Chondrocyte (in vitro differentiated cells): ENCODE measurements at regions not wholly inside any gene's neighbourhood (a gene's known extent, or its start where the extent isn't known, plus 50 kb on each side); places are given as distances from the start of the nearest gene placed in this dataset.

Experiments
- DNase-seq: peaks from one replicate; pipeline ENCODE4 v3.0.0; 2021; ENCODE audit warnings: mixed read lengths, low spot score
- H3K27ac Mint-ChIP-seq: one replicate; pipeline ENCODE4 v1.8.0; 2021; ENCODE audit warnings: mild to moderate bottlenecking, moderate library complexity, mixed read lengths; ENCODE audit not compliant: unreplicated experiment
- H3K27me3 Mint-ChIP-seq: 2 replicates; pipeline ENCODE4 v1.8.0; 2021; ENCODE audit warnings: low read depth, mixed read lengths
- H3K36me3 Mint-ChIP-seq: 2 replicates; pipeline ENCODE4 v1.8.0; 2021; ENCODE audit warnings: low read depth, mixed read lengths
- H3K4me1 Mint-ChIP-seq: 2 replicates; pipeline ENCODE4 v1.8.0; 2021; ENCODE audit warnings: low read depth, mild to moderate bottlenecking, mixed read lengths
- H3K4me3 Mint-ChIP-seq: one replicate; pipeline ENCODE4 v1.8.0; 2021; ENCODE audit warnings: mild to moderate bottlenecking, moderate library complexity, mixed read lengths; ENCODE audit not compliant: unreplicated experiment
- H3K9me3 Mint-ChIP-seq: 2 replicates; pipeline ENCODE4 v1.8.0; 2021; ENCODE audit warnings: low read depth, mixed read lengths
- TF ChIP-seq, protein P1 (sequence below): fragments of 200-600 bp; sonication (generic); IDR thresholded peaks from 2 replicates; pipeline ENCODE4 v1.5.0; 2021; ENCODE audit warnings: antibody characterized with exemption, mild to moderate bottlenecking, moderate library complexity

DNA sequence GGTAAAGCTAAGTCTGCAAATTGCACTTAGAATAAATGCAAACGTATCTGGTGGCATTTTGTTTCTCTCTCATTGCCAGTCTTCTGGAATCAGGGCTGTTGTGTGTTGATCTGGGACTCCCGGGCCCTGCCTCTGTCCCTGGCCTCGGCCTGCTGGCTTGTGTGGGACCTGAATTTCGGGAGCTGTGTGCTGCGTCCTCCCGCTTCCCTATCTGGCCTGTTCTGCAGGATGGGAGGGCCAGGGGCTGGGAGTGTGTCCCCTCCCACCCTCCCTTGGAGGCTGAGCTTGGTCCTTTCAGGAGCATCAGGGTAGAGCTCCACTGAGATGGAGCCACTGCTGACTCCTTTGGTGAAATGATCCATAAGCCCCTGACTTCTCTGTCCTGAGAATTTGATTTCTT is 118.5 kb downstream of the ACKR3 start:
- no peak for DNase-seq
- no peak overlapping the region for H3K27ac Mint-ChIP-seq
- H3K27me3 Mint-ChIP-seq: no peaks in the 10 kb centered on the region
- H3K9me3 Mint-ChIP-seq: no peaks in the 10 kb centered on the region
- H3K4me1 Mint-ChIP-seq: peaks cover 57% of the 10 kb centered on the region
- H3K36me3 Mint-ChIP-seq: no peaks in the 10 kb centered on the region
- TF ChIP-seq, protein P1, sequence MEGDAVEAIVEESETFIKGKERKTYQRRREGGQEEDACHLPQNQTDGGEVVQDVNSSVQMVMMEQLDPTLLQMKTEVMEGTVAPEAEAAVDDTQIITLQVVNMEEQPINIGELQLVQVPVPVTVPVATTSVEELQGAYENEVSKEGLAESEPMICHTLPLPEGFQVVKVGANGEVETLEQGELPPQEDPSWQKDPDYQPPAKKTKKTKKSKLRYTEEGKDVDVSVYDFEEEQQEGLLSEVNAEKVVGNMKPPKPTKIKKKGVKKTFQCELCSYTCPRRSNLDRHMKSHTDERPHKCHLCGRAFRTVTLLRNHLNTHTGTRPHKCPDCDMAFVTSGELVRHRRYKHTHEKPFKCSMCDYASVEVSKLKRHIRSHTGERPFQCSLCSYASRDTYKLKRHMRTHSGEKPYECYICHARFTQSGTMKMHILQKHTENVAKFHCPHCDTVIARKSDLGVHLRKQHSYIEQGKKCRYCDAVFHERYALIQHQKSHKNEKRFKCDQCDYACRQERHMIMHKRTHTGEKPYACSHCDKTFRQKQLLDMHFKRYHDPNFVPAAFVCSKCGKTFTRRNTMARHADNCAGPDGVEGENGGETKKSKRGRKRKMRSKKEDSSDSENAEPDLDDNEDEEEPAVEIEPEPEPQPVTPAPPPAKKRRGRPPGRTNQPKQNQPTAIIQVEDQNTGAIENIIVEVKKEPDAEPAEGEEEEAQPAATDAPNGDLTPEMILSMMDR: no peak
- H3K4me3 Mint-ChIP-seq: no peak overlapping the region

DNA sequence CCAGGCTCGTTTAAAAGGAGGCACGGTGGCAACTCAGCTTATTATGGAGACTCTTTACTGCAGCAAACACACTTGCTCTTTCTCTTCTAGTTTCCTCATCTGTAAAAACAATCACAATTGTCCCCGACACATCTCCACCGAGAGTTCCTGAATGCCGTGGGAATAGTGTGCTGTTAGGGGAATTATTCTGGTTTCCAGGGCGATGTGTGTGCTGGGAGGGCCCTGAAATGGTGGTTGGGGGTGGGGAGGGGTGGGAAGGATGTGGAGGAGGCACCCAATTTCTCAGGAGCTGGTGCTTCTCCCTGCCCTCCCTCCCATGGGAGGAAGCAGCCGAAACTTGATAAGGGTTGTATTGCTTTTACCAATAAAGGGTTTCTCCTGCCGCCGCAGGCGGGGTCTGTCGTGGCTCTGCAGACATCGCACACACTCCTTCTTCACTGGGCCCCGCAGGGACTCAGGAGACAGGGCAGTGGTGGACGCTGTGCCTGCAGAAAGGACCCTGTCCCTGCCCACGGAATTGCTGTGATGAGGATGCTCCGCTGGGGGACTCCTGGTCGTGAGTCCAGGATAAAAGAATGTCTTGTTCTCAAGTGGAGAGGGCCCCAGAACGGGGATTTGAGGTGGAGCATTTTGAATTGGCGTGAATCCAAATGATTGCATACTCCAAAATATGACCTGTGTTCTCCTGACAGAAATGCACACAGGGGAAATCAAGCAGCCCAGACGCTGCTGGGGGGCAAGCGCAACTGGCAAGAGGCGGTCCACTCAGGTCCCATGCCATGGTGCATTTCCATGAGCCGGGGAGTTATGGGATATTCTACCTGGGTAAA is 119.2 kb downstream of the ACKR3 start:
- TF ChIP-seq, protein P1: no peak
- Mint-ChIP-seq H3K9me3 (no peaks in the 10 kb centered on the region), H3K4me1 (peaks cover 64% of the 10 kb centered on the region), H3K4me3 (no peak overlapping the region), H3K36me3 (no peaks in the 10 kb centered on the region), H3K27ac (no peak overlapping the region), H3K27me3 (no peaks in the 10 kb centered on the region)
- no peak for DNase-seq

DNA sequence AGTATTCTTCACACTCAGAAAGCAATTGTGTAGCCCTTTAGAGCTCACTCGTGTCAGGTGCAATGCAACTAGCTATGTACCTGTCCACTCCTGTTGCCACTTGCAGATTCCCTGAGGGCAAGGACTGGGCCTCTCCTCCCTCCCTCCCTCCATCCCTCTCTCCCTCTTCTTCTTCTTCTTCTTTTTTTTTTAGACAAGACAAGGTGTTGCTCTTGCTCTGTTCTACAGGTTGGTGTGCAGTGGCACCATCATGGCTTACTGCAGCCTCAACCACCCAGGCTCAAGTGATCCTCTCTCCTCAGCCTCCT is 119.7 kb downstream of the ACKR3 start:
- no peaks in the 10 kb centered on the region for H3K36me3 Mint-ChIP-seq
- TF ChIP-seq, protein P1: no peak
- H3K4me1 Mint-ChIP-seq: peaks cover 69% of the 10 kb centered on the region
- H3K27ac Mint-ChIP-seq: no peak overlapping the region
- no peak for DNase-seq
- no peaks in the 10 kb centered on the region for H3K27me3 Mint-ChIP-seq
- no peak overlapping the region for H3K4me3 Mint-ChIP-seq
- H3K9me3 Mint-ChIP-seq: no peaks in the 10 kb centered on the region

DNA sequence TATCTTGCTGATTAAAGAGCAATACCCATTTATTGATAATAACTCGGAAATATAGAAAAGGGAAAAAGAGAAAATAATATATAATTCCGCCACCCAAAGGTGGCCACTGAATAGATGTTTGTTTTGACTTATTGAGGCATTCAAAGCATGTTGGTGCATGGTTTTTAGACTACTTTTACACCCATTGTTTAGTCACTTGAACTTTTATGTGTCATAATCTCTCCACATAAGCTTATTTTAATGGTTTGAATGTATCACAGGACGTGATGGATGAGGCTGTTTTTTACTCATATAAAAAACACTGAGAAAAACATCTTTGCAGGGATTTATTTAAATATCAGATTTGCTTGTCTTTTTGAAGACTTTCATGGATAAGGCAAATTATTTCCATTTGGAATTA is 120.4 kb downstream of the ACKR3 start:
- Mint-ChIP-seq H3K4me3 (no peak overlapping the region), H3K4me1 (peaks cover 70% of the 10 kb centered on the region), H3K27me3 (no peaks in the 10 kb centered on the region), H3K27ac (no peak overlapping the region), H3K9me3 (no peaks in the 10 kb centered on the region), H3K36me3 (no peaks in the 10 kb centered on the region)
- no peak for DNase-seq
- TF ChIP-seq, protein P1: no peak

DNA sequence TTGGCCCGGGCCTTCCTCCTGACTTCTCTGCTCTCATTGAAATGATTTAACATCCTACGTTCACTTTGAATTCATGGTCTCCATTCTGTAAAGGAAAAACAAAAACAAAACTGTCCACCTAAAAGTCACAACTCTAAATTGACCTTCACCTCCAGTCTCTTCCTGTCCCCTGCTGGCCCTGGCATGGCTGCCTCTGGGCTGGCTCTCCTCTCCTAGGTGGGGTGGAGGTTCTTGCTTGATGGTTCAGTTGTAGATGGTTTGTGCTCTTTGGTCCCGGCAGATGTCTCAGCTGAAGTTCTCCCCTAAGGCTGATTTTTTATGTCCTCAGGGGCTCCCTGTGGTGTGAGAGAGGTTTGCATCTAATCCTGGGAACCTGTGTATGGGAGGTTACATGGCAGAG is 121.1 kb downstream of the ACKR3 start:
- H3K27me3 Mint-ChIP-seq: no peaks in the 10 kb centered on the region
- TF ChIP-seq, protein P1: no peak
- no peak for DNase-seq
- H3K9me3 Mint-ChIP-seq: no peaks in the 10 kb centered on the region
- no peak overlapping the region for H3K27ac Mint-ChIP-seq
- peaks cover 68% of the 10 kb centered on the region for H3K4me1 Mint-ChIP-seq
- H3K4me3 Mint-ChIP-seq: no peak overlapping the region
- H3K36me3 Mint-ChIP-seq: no peaks in the 10 kb centered on the region
